H1 (cell line): ENCODE measurements at regions not wholly inside any gene's neighbourhood (a gene's known extent, or its start where the extent isn't known, plus 50 kb on each side); places are given as distances from the start of the nearest gene placed in this dataset.

Source experiments
- HDAC2 ChIP-seq, 2 experiments: fragments of 300-600 bp in 1 of 2; sonication (generic) in 1 of 2; IDR thresholded peaks; 2 replicates each; pipeline ENCODE4 v1.6.1; 2011 to 2012; ENCODE audit warnings: low read depth in 2 of 2, low read length in 2 of 2, mild to moderate bottlenecking in 2 of 2, moderate library complexity in 2 of 2, borderline replicate concordance in 1 of 2, inconsistent platforms in 1 of 2
- RAD21 ChIP-seq, 2 experiments: IDR thresholded peaks in 1 of 2; conservative IDR thresholded peaks in 1 of 2; 2 replicates each; pipeline ENCODE4 v1.6.1; 2011; ENCODE audit warnings: low read depth in 2 of 2, low read length in 2 of 2, improper control_type of control experiment in 1 of 2, inconsistent platforms in 1 of 2, mild to moderate bottlenecking in 1 of 2, moderate library complexity in 1 of 2
- RFX5 ChIP-seq: IDR thresholded peaks from 2 replicates; pipeline ENCODE4 v1.6.1; 2011; ENCODE audit warnings: low read depth, low read length, improper control_type of control experiment, borderline replicate concordance

- TF ChIP-seq HDAC2 (IDR thresholded peaks at IDR 0.05; ENCODE audit: borderline replicate concordance in 1 of 2, low read depth in 2 of 2, low read length in 2 of 2) (no peak), RFX5 (no peak), RAD21 (IDR thresholded peaks at IDR 0.05 in 1 of 2, conservative IDR thresholded peaks at IDR 0.05 in 1 of 2; ENCODE audit: low read depth in 2 of 2, low read length in 2 of 2) (no peak)
- TF ChIP-seq, all 59 proteins: peak for 0
Measured at GRCh38 chr6:121847806-121848522, 412.5 kb downstream of the GJA1 start (continued).
